Adrenal gland (tissue), 5 donors: ENCODE measurements at regions not wholly inside any gene's neighbourhood (a gene's known extent, or its start where the extent isn't known, plus 50 kb on each side); places are given as distances from the start of the nearest gene placed in this dataset.

Source experiments
- POLR2A ChIP-seq, 2 donors: fragments of 450-650 bp; IDR thresholded peaks; one replicate each; pipeline ENCODE4 v1.6.1; 2017; ENCODE audit warnings: antibody characterized with exemption in 2 of 2, mild to moderate bottlenecking in 2 of 2, moderate library complexity in 1 of 2
- TF ChIP-seq, protein P1 (sequence below), 6 experiments: fragments of 450-650 bp in 4 of 6; fragments of 200-600 bp in 2 of 6; sonication (generic) in 1 of 6; IDR thresholded peaks; 1 replicate in 5 of 6; 2 replicates in 1 of 6; pipeline versions ENCODE4 v1.5.1 to v1.8.0; 2016 to 2021; ENCODE audit warnings: antibody characterized with exemption in 6 of 6, mild to moderate bottlenecking in 2 of 6, moderate library complexity in 1 of 6
- donor health status: DM: no; HTN: no; CAD: no.

DNA sequence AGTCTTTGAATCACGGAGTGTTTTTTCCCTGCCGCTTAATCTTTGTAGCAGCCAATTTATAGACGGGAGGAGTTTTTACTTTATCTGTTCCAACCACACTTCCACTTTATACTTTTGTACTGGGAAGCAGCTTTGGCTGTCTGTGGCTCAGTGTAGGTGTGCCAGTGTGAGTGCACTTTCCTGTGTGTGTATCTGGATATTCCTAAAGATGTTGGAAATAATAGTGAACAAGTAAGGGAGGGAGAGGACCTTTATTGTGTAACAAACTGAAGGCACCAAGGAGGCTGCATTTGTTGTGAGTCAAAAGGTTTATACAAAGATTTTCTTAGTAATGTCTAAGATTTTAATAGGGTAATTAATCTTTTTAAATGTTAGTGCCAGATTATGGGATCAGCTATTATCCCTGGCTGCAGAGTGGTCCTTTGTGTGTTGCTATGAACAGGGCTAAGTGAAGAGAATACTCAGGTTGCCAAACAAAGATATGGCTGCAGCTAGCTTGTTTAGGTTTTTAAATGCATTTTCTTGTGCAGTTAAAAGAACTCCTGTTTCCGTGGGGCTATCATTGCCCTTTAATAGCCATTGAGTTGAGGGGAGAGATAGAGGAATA lies 226.3 kb downstream of the RNF144B start:
- TF ChIP-seq, protein P1, sequence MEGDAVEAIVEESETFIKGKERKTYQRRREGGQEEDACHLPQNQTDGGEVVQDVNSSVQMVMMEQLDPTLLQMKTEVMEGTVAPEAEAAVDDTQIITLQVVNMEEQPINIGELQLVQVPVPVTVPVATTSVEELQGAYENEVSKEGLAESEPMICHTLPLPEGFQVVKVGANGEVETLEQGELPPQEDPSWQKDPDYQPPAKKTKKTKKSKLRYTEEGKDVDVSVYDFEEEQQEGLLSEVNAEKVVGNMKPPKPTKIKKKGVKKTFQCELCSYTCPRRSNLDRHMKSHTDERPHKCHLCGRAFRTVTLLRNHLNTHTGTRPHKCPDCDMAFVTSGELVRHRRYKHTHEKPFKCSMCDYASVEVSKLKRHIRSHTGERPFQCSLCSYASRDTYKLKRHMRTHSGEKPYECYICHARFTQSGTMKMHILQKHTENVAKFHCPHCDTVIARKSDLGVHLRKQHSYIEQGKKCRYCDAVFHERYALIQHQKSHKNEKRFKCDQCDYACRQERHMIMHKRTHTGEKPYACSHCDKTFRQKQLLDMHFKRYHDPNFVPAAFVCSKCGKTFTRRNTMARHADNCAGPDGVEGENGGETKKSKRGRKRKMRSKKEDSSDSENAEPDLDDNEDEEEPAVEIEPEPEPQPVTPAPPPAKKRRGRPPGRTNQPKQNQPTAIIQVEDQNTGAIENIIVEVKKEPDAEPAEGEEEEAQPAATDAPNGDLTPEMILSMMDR (IDR thresholded peaks at IDR 0.05), result no peak
- no peak for TF ChIP-seq POLR2A (IDR thresholded peaks at IDR 0.05)
